ENCODE measurements at regions not wholly inside any gene's neighbourhood (a gene's known extent, or its start where the extent isn't known, plus 50 kb on each side); places are given as distances from the start of the nearest gene placed in this dataset.
"Not testable (repeated sequence)": the region's sequence is repeated elsewhere in the genome, so short reads cannot be mapped to it uniquely, and the experiment has no call there.

DNA sequence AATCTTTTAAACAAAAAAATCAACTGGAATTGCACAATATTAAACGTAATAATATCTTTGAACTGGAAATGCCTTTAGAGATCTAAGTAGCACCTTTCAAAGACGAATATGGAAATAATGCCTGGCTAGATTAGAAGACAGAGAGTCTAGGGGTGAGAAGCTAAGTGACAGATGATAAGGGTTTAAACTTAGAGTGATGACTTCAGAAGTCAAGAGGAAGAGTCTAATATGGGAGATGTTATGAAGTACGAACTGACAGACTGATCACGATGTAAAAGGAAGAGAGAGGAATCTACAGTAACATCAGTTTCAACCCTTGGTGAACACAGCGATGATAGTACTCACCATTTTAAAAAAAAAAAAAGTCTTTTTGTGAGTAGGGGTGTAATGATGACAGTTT is 57.9 kb downstream of the HINT1 start:
- WGBS = 78% methylated on average over 5 of the region's 5 CpGs
- H3K27ac ChIP-seq = no peak overlapping the region
- no peak overlapping the region for H3K4me3 ChIP-seq
- no peaks in the 10 kb centered on the region for H3K27me3 ChIP-seq
- no peaks in the 10 kb centered on the region for H3K9me3 ChIP-seq
- H3K36me3 ChIP-seq = no peaks in the 10 kb centered on the region
- no peak for DNase-seq (ENCODE audit: low spot score in 2 of 2)
- H3K4me1 ChIP-seq = no peaks in the 10 kb centered on the region
- no peak for TF ChIP-seq EP300 (IDR thresholded peaks at IDR 0.05)
- TF ChIP-seq POLR2A (IDR thresholded peaks at IDR 0.05) = no peak
- no peak for TF ChIP-seq POLR2AphosphoS5 (IDR thresholded peaks at IDR 0.05)
- TF ChIP-seq, protein P1, sequence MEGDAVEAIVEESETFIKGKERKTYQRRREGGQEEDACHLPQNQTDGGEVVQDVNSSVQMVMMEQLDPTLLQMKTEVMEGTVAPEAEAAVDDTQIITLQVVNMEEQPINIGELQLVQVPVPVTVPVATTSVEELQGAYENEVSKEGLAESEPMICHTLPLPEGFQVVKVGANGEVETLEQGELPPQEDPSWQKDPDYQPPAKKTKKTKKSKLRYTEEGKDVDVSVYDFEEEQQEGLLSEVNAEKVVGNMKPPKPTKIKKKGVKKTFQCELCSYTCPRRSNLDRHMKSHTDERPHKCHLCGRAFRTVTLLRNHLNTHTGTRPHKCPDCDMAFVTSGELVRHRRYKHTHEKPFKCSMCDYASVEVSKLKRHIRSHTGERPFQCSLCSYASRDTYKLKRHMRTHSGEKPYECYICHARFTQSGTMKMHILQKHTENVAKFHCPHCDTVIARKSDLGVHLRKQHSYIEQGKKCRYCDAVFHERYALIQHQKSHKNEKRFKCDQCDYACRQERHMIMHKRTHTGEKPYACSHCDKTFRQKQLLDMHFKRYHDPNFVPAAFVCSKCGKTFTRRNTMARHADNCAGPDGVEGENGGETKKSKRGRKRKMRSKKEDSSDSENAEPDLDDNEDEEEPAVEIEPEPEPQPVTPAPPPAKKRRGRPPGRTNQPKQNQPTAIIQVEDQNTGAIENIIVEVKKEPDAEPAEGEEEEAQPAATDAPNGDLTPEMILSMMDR (IDR thresholded peaks at IDR 0.05) = no peak

DNA sequence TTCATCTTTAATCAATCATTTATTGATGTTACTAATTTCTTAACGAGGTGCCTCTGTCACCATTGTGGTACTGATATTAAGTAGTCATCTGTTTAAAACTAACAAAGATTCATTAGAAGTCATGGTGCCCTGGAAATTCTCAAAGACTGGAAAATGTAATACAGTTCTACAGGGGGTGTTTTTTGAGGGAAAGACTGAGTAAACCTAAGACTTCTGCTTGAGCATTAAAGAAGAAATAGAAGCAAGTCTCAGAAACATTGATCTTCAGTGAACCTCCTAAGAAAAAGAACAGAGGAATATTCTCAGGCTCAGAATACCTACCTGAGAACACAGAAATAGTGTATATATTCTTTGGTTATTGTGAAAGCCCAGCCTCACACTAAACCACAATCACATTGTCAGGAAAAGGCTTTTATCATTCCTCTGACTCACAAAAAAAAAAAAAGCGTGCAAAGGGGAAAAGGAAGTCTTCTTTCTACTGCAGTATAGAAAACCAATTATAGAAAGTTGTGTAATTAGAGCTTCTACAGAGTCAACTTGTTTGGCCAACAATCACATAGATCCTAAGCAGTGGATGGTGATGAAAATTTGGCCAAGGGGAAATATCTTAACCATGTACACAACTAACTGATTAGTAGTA is 60.8 kb downstream of the HINT1 start:
- no peaks in the 10 kb centered on the region for H3K36me3 ChIP-seq
- no peak overlapping the region for H3K4me3 ChIP-seq
- no peak overlapping the region for H3K27ac ChIP-seq
- H3K9me3 ChIP-seq = no peaks in the 10 kb centered on the region
- 66% methylated on average over 2 of the region's 2 CpGs for WGBS
- H3K27me3 ChIP-seq = no peaks in the 10 kb centered on the region
- no peak for DNase-seq (ENCODE audit: low spot score in 2 of 2)
- H3K4me1 ChIP-seq = no peaks in the 10 kb centered on the region
- TF ChIP-seq POLR2A (IDR thresholded peaks at IDR 0.05) (no peak), POLR2AphosphoS5 (IDR thresholded peaks at IDR 0.05) (no peak), EP300 (IDR thresholded peaks at IDR 0.05) (no peak)
- TF ChIP-seq, protein P1 (IDR thresholded peaks at IDR 0.05) = no peak

DNA sequence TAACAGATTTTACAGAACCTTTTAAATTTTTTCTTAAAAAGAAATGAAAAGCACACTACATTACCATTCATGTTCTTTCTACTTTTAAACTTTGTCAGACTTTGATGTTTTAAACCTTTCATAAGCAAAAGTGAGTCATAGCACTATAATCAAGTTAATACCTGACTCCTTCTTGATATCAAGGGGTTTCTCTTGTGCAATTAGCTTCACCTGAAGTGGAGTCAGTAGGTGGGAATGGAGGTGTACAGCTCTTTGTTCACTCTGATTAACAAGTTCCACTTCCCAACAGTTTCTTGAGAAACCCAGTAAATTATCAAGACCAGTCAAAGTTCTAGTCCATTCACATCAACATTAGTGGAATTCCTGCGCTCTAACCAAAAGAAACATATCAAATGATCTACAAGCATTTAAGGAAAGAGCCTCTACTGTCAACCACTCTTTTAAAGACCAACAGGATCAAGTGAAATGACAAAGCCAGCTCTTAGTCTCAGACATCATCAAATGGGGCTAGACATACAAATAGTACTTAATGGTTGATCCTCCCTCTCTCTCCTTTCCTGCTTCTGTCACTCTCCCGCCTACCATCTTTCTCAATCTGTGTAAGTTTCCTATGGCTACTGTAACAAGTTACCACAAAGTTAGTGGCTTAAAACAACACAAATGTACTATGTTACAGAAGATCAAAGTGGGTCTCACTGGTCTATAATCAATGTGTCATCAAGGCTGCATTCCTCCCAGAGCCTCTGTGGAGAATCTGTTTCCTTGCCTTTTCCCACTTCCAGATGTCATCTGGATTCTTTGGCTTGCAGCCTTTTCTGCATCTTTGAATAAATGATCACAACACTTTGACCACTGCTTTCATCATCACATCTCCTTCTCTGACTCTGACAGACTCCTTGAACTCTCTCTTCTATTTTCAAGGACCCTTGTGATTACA is 68.0 kb downstream of the HINT1 start:
- H3K4me1 ChIP-seq = no peaks in the 10 kb centered on the region
- H3K4me3 ChIP-seq = no peak overlapping the region
- H3K36me3 ChIP-seq = no peaks in the 10 kb centered on the region
- DNase-seq (ENCODE audit: low spot score in 2 of 2) = no peak
- no peaks in the 10 kb centered on the region for H3K9me3 ChIP-seq
- WGBS = 71% methylated on average over 2 of the region's 2 CpGs
- TF ChIP-seq, protein P1 (IDR thresholded peaks at IDR 0.05) = no peak
- TF ChIP-seq POLR2A (IDR thresholded peaks at IDR 0.05) = no peak
- TF ChIP-seq EP300 (IDR thresholded peaks at IDR 0.05) = no peak
- TF ChIP-seq POLR2AphosphoS5 (IDR thresholded peaks at IDR 0.05) = no peak
- no peaks in the 10 kb centered on the region for H3K27me3 ChIP-seq
- no peak overlapping the region for H3K27ac ChIP-seq

DNA sequence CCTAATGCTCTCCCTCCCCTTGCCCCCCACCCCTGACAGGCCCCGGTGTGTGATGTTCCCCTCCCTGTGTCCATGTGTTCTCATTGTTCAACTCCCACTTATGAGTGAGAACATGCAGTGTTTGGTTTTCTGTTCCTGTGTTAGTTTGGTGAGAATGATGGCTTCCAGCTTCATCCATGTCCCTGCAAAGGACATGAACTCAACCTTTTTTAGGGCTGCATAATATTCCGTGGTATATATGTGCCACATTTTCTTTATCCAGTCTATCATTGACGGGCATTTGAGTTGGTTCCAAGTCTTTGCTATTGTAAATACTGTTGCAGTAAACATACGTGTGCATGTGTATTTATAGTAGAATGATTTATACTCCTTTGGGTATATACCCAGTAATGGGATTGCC is 69.5 kb downstream of the HINT1 start:
- H3K9me3 ChIP-seq; H3K27ac ChIP-seq; DNase-seq (ENCODE audit: low spot score in 2 of 2); H3K4me3 ChIP-seq; H3K4me1 ChIP-seq; H3K36me3 ChIP-seq; H3K27me3 ChIP-seq: not testable (repeated sequence)
- 93% methylated on average over 4 of the region's 4 CpGs for WGBS

DNA sequence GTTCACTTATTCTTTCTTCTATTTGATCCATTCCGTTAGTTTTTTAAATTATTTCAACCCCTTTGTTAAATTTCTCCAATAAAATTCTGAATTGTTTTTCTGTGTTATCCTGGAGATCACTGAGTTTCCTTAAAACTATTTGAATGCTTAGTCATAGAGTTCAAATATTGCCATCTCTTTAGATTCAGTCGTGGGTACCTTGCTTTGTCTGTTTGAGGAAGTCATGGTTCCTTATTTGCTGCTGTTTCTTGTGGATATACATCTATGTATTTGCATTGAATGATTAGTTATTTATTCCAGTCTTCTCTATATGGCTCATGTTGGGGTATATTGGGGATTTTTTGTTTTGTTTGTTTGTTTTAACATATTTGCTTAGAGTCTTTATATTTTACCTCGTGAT is 80.6 kb downstream of the HINT1 start:
- no peak for DNase-seq (ENCODE audit: low spot score in 2 of 2)
- TF ChIP-seq EP300 (IDR thresholded peaks at IDR 0.05) (no peak), POLR2AphosphoS5 (IDR thresholded peaks at IDR 0.05) (no peak), POLR2A (IDR thresholded peaks at IDR 0.05) (no peak)
- TF ChIP-seq, protein P1 (IDR thresholded peaks at IDR 0.05) = no peak
- Histone ChIP-seq H3K9me3 (no peaks in the 10 kb centered on the region), H3K27me3 (no peaks in the 10 kb centered on the region), H3K36me3 (no peaks in the 10 kb centered on the region), H3K4me1 (no peaks in the 10 kb centered on the region), H3K27ac (no peak overlapping the region), H3K4me3 (no peak overlapping the region)
- 82% methylated on average over 3 of the region's 3 CpGs for WGBS
